COLO668 (cell line): ENCODE measurements at regions not wholly inside any gene's neighbourhood (a gene's known extent, or its start where the extent isn't known, plus 50 kb on each side); places are given as distances from the start of the nearest gene placed in this dataset.

Experiments
- DNase-seq: peaks from one replicate; lab custom pipeline; 2025; ENCODE audit not compliant: unreplicated experiment; lab: John Stamatoyannopoulos, UW

DNA sequence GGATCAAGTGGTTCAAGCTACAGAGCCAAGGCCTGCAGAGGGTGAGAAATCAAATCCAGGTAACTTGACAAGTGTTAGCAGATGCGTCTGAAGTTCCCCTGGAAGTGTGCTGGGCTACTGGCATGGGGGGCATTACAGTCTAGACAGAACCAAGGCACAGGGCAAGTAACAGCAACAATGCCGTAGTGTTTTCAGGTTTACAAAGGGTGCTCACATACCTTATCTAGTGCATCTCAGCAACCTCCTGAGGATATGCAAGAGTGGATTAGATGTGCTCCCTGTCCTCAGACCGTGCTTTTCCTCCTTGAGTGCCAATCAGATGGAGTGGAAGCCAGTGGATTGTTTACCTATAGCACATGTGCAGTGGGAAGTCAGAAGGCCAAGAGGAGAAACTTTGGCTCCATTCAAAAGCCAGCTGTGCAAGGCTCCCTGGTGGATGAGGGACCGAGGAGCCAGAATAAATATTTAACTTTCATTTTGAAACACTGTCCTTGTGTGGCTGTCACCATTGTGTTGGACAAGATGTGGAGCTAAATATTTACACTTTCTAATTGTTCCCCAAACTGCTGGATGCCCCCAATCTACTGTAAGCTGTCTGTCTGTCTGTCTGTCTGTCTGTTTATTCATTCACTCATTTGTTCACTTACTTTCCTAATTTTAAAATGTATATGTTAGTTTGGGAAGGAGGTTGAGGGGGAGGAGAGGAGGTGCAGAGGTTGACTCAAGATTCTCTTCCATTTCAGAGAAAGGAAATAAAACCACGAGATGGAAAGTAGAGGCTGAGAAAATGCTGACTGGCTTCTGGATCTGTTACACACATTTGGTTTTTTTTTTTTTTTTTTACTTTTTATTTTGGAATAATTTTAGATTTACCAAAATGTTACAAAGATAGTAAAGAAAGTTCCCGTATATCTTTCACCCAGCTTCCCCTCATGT, 184.0 kb upstream of the PARP11 start:
- no peak for DNase-seq

DNA sequence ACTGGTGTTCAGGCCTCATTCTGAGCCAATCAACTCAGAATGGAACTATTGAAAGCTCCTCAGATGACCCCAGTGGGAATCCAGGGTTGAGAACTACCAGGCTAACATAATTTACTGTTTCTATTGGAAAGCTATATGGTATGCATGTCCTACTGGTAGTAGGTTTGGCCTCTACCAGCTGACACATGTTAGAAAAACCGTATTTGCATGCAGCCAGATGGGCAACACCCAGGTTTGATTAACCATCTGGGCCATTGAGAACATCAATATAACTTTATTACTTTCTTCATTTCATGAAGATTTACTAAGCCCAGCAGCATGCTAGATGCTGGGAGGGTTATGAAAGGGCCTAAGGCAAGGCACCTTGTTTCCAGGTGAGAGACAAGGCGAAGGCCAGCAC, 181.4 kb upstream of the PARP11 start:
- no peak for DNase-seq

DNA sequence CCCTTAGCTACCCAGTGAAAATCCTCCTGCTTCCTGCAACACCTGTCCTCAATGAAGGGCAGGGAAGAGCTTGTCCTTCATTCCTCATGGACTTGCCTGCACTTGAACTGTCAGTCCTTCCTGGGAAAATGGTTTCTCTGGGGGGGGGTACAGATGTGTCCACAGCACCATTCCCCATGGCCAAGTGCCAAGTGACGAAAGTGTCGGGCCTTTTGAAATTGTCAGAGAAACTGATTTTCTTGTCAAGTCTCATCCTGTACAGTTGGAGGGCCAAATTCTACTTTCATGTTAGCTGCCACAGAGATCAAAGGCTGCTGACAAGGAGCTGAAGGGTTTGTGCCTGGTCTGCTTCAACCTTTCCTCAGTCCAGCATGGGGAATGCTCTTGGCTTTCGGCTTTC, 179.5 kb upstream of the PARP11 start:
- DNase-seq, result no peak

DNA sequence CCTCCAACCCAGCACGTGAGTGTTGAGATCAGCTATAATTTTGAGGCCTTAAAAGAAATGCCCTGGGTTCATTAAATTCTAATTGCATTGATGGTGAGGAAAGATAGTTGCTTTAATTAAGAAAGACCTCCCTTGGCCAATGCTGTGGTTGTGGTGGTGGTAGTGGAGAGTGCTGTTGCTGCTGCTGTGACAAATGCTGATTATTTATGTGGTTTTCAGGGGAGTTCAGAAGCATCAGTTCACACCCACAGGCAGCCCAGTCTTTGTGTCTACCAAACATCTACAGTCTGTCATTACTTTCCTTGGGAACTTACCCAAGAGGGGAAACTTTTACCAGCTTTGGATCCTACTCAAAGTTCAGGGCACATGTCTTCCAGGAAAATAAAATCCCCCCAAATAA, 178.4 kb upstream of the PARP11 start:
- DNase-seq, result no peak

DNA sequence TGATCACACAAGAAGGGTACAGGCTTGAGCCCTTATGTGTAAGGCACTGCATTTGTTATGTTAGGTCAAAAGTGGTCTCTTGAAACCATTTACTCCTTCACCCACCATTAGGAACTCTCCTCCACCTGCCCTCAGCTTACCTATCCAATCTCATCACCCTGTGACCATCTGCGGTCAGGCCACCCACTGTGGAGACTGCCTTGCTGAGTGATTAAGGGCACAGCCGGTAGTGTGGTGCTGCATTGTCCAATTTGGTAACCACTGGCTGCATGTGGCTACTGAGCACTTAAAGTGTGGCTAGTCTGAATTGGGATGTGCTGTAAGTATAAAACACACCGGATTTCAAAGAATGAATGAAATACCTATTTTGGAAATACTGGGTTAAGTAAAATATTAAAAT, 177.1 kb upstream of the PARP11 start:
- no peak for DNase-seq

DNA sequence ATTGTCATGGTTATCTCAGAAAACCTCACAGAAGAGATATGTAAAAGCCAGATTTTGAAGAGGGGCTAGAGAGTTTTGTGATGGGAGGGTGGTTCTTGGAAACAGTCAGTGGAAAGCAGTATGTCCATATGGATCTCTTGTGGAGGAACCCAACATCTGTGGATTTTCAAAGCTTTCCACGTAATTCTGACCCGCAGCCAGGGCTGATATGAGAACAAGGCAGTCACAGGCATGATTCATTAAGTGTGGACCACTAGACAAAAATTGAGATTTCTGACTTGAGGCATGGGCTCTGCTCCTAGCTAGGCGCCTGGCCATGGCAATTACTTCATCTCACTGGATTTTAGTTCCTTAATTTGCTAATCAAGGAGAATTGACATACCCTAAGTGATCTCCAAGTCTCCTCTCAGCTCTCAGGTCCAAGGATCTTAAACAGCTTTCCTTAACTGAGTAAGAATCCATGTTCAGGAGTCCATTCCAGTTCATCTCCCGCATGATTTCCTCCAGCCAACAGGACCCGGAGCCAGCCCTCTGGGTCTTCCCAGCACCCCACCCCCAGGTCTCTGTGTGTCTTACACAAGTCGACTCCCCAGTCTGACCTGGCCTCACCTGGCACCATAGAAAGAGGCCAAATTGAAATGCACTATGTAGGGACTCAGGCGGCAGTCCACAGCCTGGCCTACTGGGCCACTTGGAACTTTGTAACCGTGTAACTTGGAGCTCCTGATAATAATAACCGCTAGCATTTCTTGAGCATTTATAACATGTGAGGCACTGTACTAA, 176.3 kb upstream of the PARP11 start:
- no peak for DNase-seq

DNA sequence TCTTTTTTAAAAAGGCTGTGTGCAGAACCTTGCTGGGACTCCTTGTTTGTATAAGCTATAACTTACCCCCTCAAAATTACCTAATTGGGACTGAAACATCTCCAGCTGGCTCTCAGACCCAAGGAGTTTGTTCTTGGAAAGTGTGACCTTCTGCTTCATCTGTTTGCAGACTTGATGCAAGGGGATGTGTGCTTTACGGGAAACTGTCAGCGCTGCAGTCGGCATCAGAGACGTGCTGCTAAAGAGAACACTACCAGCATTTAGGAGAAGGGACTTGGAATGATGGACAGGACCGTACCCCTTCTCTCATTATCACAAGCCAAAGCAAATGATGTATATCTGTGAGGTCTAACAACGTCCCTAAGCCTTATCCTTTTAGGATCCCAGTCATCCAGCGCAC, 174.2 kb upstream of the PARP11 start:
- DNase-seq, result no peak

DNA sequence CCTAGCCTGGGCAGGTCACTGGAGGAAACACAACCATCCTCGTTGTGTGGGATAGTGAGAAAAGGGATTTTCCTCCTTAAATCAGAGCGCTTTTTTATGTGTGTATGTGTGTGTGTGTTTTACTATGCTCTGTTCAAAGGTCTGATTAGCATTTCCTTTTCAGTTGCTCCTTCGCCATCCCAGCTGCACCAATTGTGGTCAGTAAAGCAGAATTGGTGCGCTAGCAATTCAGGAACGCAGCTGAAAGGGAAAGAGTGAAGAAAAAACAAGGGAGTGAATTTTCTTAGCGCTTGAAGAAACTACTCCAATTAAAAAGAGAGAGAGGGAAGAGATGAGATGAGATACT, 173.3 kb upstream of the PARP11 start:
- no peak for DNase-seq

DNA sequence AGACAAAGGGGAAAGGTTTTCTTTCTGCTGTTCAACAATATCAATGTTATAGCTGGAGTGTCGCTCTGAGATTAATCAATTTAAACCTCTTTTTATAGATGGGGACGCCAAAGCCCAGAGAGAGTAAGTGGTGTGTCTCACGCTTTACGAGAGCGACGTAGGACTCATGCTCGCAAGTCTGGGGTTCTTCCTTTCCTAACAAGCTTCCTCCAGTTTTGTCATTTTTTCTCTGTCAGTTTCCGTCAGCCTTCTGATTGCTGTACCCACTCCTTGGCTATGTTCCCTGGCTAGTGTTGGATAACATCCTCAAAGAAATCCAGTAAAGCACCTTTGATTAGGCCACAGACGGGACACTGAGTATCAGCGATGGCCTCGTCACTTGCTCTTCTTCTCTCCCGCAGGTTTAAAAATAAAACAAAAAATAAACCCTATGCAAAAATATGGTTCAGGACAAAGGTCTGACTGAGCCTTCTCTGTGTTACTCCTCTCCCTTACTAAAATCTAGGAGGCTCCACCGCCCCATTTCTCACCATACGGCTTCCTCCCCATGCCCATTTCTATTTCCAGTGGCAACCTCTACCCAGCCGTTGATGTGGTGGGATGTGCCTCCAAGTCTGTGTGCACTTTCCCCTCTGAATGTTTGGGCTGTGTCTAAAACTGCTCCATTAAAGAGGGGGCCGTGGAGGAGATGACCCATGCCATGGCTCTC, 172.7 kb upstream of the PARP11 start:
- no peak for DNase-seq

DNA sequence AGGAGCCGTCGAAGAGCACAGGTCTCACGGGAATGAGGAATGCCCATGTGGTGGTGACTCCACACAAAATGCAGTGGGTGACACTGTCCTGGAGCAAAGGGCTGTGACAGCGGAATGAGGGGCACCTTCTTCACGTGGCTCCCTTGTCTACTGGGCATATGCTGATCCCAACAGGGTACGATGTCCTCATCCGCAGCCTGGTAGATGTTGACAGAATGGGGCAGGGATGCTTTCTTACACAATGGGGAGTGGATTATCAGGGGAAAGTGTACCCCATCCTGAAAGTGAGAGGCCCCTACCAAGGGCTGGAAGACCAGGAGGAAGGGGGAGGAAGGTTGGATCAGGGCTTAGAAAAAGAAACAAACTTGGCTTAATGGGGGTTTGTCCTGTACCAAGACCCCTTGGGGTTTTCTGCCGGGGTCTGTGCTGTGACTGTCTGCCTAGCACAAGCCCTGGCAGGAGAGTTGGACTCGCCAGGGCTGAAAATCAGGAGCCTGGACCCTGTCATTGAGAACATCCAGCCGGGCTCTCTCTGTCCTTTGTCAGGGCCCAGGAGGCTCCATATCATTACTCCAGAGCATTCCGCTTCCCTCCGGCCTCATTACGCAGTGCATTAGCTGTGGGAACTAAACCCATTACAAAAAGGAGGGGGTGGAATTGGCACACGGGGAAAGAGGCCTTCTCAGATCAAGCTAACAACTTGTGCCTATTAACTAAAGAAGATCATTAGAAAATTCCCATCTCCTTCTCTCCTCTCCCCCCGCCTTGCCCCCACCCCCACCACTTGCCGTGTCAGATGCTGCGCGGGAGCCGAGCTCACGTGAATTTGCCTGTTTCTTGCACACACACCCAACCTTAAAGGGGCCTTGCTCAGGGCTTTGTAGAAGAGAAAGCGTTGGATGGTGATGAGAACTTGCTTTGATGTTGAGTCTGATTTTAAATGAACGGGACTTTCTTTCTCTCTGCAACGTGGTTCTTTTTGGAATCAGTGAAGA, 171.8 kb upstream of the PARP11 start:
- no peak for DNase-seq

DNA sequence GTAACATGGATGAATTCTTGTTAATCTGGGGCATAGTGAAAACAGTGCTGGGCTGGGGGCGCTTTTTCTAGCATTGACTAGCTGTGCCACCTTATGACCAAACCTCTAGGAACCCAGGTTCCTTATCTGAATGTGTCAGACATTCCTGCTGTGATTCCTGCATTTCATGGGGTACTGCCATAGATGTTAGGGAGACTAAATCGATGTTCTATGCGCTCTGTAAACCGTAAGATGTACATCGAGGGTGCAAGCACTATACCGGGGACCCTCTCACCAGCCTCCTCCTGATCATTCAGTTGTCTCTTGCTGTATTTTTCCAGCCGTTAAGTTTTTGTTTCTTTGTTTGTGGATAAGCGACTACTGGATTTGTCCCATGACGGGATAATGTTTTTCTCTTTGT, 170.9 kb upstream of the PARP11 start:
- no peak for DNase-seq

DNA sequence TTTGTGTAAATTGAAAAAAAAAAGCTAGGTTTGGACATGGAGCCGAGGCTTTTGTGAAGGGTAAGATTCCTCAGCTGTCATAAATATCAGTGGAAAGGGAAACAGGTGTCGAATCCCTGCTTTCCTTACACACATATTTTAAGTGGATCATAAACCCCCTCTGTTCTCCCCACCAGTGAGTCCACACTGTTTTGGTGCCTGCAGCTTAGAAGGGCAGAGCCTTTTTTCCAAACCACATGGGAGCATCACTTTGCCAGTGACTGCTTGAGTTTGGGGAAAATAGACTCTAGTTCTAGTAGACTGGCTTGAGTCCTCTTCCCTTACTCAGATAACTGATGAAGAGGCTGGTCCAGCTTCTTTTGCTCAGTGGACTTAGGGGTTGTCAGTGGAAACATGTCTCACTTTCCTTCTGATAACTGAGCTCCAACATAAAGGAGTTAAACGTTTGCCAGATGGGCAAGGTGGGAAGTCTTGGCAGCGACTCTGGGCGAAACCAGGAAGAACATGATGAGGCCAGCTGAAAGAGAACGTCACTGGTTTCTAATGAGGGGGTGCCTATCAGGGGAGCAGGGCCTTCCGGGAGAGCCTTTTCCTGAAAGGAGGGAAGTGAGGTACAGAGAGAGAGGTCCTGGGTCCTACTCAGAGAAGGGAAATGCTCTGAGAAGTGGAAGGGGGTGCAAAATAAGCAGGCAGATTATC, 168.1 kb upstream of the PARP11 start:
- no peak for DNase-seq

DNA sequence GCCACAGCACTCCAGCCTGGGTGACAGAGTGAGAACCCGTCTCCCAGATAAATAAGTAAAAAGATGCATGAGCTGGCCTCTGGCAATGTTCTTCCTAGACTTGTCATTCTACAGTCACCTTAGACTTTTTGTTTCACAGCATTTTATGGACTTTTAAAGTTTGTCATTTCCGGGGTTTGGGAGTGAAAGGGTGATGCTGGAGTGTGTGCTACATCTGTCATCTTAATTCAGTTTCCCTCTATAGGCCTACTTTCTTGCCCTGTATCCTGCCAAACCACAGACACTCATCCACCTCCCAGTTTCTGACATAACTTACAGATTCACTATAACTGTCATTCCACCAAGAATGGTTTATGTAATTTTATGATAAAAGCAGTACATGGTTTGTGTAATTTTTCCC, 166.7 kb upstream of the PARP11 start:
- DNase-seq, result no peak

DNA sequence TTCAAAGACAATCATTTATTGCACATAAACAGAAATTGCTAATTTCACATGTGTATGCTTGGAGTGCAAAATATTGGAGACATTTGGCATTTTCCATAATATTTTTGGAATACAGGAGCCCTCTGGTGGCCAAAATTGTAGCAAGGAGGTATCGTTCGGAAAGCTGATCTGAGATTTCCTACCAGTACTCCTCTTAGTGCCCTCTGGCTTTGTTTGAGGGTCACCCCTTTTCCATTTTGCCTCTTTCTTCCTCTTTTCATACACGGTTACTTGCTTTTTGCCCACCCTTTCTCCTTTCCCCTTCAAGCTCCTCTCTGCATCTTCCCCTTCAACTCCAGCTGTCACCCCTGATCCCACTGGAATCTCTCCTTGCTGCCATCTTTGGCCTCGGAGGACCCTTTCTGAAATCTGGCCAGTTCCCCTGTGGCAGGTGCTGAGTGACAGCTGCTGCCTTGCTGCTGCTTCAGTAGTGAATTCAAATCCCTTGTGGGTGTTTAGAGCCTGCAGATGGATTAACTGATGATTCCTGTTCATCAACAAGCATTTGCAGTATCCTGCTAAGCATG, 164.6 kb upstream of the PARP11 start:
- no peak for DNase-seq

DNA sequence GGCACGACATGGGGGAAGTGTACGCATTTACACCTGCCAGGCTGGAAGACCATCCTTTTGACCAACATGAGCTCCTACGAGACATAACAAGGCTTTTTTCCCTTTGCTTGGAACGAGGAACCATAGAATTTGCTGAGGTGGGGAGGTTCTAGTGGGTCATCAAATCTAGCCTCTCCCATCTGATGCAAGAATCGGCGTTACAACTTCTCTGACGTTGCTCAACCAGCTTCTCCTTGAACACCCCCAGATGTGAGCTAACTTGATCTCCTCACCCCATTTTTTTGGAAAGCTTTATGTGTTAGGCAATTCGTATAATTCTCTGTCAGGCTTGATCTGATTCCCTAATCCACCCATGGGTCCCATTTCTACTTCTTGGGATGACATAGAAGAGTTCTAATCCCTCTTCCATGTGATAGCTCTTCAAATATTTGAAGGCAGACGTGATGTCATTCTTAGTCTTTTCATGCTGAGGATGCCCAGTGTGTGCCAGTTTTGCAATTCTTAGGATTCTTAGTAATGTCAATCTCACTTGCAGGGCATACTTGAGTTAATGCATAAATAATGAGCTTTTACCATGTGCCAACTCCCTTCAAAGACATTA, 163.6 kb upstream of the PARP11 start:
- DNase-seq, result no peak

DNA sequence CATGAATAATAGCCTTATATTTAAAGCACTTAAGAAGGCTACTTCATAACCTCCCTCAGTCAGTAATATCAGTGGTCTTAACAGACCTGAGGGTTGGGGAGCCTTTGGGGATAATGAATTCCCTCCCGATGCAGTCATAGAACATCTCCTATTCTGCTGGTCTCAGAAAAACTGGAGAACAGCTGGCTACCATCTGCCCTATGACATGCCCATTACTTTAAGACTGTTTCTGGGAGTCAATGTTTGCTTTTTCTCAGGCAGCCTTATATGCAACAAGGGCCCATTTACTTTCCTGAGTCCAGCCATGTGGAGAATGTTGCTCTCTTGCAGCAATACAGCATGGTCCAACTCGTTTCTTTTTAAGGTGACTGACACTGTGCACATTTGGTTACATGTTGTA, 161.7 kb upstream of the PARP11 start:
- DNase-seq, result no peak

DNA sequence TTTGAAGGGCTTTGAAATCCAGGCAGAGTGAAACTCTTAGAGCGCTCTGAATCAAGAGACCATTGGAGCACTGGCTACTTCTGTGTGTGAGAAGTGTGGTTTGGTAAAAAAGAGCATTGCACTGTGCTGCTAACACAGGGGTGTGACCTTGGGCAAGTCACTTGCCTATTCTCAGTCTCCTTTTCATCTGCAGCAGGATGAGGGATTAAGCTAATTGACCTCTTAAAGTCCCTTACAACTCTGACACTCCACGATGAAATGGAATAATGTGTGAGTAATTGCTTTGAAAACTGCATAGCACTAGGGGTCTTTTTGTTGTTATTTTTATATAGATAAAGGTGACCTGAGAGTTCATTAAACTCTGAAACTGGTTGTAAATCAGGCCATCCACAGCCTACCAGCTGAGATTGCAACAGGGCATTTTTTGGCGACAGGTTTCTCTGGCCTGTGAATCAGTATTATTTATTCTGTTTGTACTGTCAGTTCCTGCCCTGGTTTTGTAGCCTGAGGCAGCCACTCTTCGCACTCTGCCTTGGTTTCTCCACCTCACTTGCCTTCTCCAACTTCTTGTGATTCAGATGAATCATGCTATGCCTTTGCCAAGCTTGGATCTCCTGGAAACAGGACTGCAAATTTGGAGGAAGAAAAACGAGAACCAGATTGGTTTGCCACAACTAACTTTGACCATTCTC, 159.9 kb upstream of the PARP11 start:
- DNase-seq, result no peak

DNA sequence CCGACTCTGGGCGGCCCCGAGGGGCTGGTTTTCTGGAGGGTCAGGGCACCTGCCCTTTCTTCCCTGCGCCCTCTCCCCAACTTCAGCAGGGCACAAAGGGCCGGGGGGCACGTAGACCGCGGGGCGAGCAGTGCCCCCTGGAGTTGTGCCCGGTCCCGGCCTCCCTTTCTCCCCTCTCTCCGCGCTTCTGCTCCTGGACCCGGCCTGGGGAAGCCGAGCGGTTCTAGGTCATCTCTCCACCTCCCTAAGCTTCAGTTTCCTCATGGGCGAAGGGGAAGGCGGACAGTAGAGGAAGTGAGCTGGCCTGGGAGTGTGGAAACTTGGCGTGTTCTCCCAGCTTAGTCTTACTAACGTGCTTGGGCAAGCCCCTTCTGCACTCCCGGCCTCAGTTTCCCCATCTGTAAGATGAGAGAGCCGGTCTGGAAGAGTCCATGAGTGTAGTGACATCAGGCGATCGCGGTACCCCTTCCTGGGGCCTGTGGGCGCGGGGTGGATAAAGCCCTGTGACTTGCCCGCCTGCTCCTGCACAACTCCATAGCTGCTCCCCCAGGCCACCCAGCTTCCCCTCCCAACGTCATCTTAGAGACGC, 158.6 kb upstream of the PARP11 start:
- no peak for DNase-seq
